Sigmoid colon (tissue), 6 donors: ENCODE measurements at regions not wholly inside any gene's neighbourhood (a gene's known extent, or its start where the extent isn't known, plus 50 kb on each side); places are given as distances from the start of the nearest gene placed in this dataset.

Experiments
- DNase-seq: peaks from one replicate; pipeline ENCODE4 v3.0.0-alpha.2; 2019
- H3K27ac ChIP-seq, 4 donors: fragments of 200-600 bp; sonication (generic); one replicate each; pipeline ENCODE4 v1.5.1; 2016 to 2019; ENCODE audit warnings: mild to moderate bottlenecking in 1 of 4
- H3K27me3 ChIP-seq, 3 donors: fragments of 200-600 bp; sonication (generic); one replicate each; pipeline ENCODE4 v1.5.1; 2019; ENCODE audit warnings: mild to moderate bottlenecking in 1 of 3
- H3K36me3 ChIP-seq, 4 donors: fragments of 200-600 bp; sonication (generic); one replicate each; pipeline ENCODE4 v1.5.1; 2016 to 2019
- H3K4me1 ChIP-seq, 4 donors: fragments of 200-600 bp; sonication (generic); one replicate each; pipeline ENCODE4 v1.5.1; 2017 to 2019
- H3K4me3 ChIP-seq, 4 donors: fragments of 200-600 bp; sonication (generic); one replicate each; pipeline ENCODE4 v1.5.1; 2017 to 2019; ENCODE audit warnings: mild to moderate bottlenecking in 2 of 4, moderate library complexity in 1 of 4
- H3K9me3 ChIP-seq, 4 donors: fragments of 200-600 bp in 3 of 4; sonication (generic) in 3 of 4; one replicate each; pipeline versions ENCODE4 v1.5.1 to v1.6.1; 2013 to 2019
- EP300 ChIP-seq, 4 donors: sonication (generic); formaldehyde crosslinking; IDR thresholded peaks; one replicate each; pipeline ENCODE4 v1.6.1; 2017; ENCODE audit warnings: antibody characterized with exemption in 4 of 4
- POLR2A ChIP-seq, 2 donors: fragments of 450-650 bp; IDR thresholded peaks; one replicate each; pipeline ENCODE4 v1.6.1; 2016; ENCODE audit warnings: antibody characterized with exemption in 2 of 2, mild to moderate bottlenecking in 2 of 2, moderate library complexity in 2 of 2
- POLR2AphosphoS5 ChIP-seq, 4 donors: sonication (generic); formaldehyde crosslinking; IDR thresholded peaks; one replicate each; pipeline ENCODE4 v1.6.1; 2017; ENCODE audit warnings: antibody characterized with exemption in 4 of 4
- WGBS, 2 donors: extraction: QIAGEN DNeasy Blood & Tissue Kit; methylation state at CpG; one replicate each; pipeline ENCODE4 v1.1.7; 2013; 5-methylcytosine and 5-hydroxymethylcytosine counted together
- intact Hi-C: fragments of 100-400 bp; cut with DNase I; formaldehyde crosslinking; loops from one replicate; pipeline ENCODE4 v1.15.1; 2023
- TF ChIP-seq, protein P1 (sequence below), 4 experiments: fragments of 450-650 bp in 3 of 4; fragments of 200-600 bp in 1 of 4; IDR thresholded peaks; one replicate each; pipeline ENCODE4 v1.5.1; 2016 to 2019; ENCODE audit warnings: antibody characterized with exemption in 4 of 4, mild to moderate bottlenecking in 3 of 4, moderate library complexity in 2 of 4
- donor health status: healthy with polysubstance abuse.
- donor health status: healthy.

DNA sequence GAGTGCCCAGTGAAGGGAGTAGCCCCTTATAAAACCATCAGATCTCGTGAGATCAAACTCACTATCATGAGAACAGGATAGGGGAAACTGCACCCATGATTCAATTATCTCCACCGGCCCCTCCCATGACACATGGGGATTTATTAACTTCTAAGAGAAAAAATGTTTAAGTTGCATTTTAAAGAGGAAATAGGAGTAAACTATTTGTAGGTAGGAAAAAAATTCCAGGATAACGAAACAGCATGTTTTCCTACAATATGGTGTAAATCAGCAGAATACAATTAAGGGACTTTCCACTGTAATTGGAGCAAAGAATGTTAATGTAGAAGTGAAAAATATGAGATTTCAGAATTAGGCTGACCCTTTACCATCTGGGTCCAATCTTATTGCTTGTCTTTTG lies 63.9 kb downstream of the FBXO5 start:
- Histone ChIP-seq H3K36me3 (no peaks in the 10 kb centered on the region), H3K27me3 (no peaks in the 10 kb centered on the region), H3K4me1 (no peaks in the 10 kb centered on the region), H3K27ac (no peak overlapping the region), H3K9me3 (peaks cover 0 to 4% (median 0%) of the 10 kb centered on the region in 4 donors), H3K4me3 (no peak overlapping the region)
- TF ChIP-seq, protein P1, sequence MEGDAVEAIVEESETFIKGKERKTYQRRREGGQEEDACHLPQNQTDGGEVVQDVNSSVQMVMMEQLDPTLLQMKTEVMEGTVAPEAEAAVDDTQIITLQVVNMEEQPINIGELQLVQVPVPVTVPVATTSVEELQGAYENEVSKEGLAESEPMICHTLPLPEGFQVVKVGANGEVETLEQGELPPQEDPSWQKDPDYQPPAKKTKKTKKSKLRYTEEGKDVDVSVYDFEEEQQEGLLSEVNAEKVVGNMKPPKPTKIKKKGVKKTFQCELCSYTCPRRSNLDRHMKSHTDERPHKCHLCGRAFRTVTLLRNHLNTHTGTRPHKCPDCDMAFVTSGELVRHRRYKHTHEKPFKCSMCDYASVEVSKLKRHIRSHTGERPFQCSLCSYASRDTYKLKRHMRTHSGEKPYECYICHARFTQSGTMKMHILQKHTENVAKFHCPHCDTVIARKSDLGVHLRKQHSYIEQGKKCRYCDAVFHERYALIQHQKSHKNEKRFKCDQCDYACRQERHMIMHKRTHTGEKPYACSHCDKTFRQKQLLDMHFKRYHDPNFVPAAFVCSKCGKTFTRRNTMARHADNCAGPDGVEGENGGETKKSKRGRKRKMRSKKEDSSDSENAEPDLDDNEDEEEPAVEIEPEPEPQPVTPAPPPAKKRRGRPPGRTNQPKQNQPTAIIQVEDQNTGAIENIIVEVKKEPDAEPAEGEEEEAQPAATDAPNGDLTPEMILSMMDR (IDR thresholded peaks at IDR 0.05), result no peak
- no peak for TF ChIP-seq POLR2AphosphoS5 (IDR thresholded peaks at IDR 0.05)
- no peak for TF ChIP-seq EP300 (IDR thresholded peaks at IDR 0.05)
- no peak for TF ChIP-seq POLR2A (IDR thresholded peaks at IDR 0.05)
- intact Hi-C loops, result no loop called here
- 61 to 67% methylated on average over 3 of the region's 3 CpGs for WGBS, 2 donors
- DNase-seq, result no peak

DNA sequence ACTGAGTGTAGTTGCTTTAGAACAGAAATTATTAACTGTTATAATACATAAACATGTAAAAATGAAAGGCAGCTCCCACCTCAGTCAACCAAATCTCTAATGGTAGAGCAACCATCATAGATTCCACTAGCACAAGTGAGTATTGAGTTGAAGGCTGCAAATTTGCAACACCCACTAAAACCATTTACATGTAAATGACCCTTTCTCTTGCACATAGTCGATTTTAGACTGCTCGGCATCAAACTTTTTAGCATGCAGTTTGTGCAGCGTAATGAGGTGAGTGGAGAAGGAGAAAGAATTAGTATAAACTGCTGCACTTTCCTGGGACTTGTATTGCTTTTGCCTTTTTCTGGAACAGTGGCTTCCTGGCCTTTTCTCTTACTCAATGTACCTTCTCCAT lies 62.8 kb downstream of the FBXO5 start:
- H3K27ac ChIP-seq, result no peak overlapping the region
- no peak overlapping the region for H3K4me3 ChIP-seq
- H3K36me3 ChIP-seq, result no peaks in the 10 kb centered on the region
- H3K4me1 ChIP-seq, result no peaks in the 10 kb centered on the region
- TF ChIP-seq EP300 (IDR thresholded peaks at IDR 0.05) (no peak), POLR2AphosphoS5 (IDR thresholded peaks at IDR 0.05) (no peak), POLR2A (IDR thresholded peaks at IDR 0.05) (no peak)
- TF ChIP-seq, protein P1 (IDR thresholded peaks at IDR 0.05), result no peak
- H3K9me3 ChIP-seq, result no peaks in the 10 kb centered on the region
- no peak for DNase-seq
- intact Hi-C loops, result no loop called here
- 85% methylated on average over 3 of the region's 3 CpGs for WGBS, 2 donors
- no peaks in the 10 kb centered on the region for H3K27me3 ChIP-seq
